Non-pigmented ciliary epithelial cell (primary cell): ENCODE measurements at regions not wholly inside any gene's neighbourhood (a gene's known extent, or its start where the extent isn't known, plus 50 kb on each side); places are given as distances from the start of the nearest gene placed in this dataset.
"Not testable (repeated sequence)": the region's sequence is repeated elsewhere in the genome, so short reads cannot be mapped to it uniquely, and the experiment has no call there.

ENCODE experiments used
- DNase-seq: peaks from one replicate; pipeline ENCODE4 v3.0.0-alpha.2; 2010; ENCODE audit warnings: low read depth

DNA sequence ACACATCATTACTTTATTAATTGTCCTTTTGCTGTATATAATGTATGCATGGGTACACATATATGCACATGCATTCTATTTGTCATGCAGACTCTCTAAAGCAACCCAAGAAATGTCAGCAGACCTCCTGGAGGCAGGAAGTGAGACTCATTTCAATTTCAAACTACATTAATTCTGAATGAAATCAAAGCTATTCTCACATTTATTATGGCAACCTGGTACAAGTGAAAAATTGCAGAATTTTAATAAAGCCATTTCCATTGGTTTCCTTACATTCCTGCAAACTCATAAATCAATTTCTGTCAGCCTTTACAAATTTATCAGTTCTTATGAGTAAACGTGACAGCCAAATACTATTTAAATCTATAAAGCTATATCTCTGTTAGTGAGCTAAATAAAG lies 430.4 kb upstream of the NUDT12 start:
- DNase-seq, result no peak

DNA sequence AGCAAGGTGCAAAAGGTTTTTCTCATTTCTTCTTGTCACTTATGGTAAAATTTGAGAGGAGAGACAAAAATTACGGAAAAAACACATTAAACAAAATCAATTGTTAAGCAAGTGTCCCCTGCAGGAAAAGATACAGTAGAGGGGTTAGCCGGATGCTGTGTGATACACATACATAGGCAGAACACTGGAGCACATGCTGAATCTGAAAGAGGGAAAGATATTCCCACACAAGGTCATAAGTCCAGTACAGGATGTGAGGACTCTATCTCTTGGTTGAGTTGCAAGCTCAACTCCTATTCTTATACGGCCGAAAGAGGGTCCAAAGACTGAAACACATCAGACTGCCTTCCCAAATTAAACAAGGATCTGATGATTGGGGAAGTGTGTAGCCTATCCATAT lies 427.5 kb upstream of the NUDT12 start:
- DNase-seq, result no peak

DNA sequence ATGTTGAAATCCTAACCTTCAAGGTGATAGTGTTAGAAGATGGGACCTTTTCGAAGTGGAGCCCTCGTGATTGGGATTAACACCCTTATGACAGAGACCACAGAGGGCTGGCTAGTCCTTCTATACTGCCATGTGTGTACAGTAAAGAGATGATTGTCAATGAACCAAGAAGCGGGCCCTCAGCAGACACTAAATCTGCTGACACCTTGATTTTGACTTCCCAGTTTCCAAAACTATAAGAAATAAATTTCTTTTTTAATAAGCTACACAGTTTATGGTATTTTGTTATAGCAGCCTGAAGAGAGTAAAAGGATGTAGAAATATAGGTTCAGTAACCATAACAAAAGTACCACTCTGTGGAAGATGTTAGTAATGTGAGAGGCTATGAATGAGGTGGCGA lies 419.0 kb upstream of the NUDT12 start:
- DNase-seq, result no peak

DNA sequence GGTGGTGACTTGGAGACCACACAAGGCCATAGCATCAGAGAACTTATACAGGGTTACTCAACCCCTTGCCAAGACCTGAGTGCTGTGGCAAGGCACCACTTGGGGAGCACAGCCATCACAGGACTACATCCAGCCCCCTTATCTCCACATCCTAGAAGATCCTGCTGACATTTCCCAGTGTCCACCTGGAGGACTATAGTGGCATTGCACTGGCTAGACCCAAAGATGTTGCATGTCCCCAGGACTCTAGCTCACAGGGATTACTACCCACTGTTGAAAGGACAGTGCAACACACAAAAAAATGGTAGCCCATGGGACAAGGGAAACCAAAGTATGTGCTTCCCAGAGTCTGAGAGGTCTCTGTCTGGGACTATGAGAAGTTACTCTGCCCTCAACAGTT lies 411.1 kb upstream of the NUDT12 start:
- DNase-seq, result no peak

DNA sequence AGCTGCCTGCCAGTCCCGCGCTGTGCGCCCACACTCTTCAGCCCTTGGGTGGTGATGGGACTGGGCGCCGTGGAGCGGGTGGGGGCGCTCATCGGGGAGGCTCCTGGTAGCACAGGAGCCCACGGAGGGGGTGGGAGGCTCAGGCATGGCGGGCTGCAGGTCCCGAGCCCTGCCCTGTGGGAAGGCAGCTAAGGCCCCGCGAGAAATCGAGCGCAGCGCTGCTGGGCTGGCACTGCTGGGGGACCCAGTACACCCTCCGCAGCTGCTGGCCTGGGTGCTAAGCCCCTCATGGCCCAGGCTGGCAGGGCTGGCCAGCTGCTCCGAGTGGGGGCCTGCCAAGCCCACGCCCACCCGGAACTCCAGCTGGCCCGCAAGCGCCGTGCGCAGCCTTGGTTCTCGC lies 403.7 kb upstream of the NUDT12 start:
- DNase-seq, result not testable (repeated sequence)

DNA sequence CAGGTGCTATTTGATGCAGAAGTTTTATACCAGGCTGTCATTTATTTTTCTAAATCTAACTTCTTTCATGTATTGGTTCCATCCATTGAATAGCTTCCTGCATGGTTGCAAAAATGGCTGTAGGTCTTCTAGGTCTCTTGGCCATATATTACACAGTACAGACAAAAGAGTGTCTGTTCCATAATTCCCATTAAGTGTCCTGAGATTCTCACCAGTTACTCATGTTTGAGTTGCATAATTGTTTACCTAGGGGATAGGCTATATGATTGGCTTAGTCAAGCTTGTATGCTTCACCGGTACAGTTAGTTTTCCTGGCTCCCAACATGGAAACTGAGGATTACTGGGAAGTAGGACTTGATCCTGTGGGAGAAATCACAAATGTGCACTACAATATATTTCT lies 399.4 kb upstream of the NUDT12 start:
- no peak for DNase-seq

DNA sequence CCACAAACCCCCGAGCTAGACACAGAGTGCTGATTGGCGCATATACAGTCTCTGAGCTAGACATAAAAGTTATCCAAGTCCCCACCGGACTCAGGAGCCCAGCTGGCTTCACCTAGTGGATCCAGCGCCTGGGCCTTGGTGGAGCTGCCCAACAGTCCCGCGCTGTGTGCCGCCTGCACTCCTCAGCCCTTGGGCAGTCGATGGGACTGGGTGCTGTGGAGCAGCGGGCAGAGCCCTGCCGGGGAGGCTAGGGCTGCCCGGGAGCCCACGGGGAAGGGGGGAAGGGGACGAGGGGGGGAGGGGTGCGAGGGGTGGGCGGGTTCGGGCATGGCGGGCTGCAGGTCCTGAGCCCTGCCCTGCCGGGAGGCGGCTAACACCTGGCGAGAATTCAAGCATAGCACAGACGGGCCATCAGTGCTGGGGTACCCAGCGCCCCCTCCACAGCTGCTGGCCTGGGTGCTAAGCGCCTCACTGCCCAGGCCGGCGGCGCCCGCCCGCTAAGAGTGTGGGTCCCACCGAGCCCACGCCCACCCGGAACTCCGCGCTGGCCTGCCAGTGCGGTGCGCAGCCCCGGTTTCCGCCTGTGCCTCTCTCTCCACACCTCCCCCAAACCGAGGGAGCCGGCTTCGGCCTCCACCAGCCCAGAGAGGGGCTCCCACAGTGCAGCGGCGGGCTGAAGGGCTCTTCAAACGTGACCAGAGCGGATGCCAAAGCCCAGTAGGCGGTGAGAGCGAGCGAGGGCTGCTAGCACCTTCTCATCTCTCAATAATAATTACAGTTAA lies 391.2 kb upstream of the NUDT12 start:
- DNase-seq, result no peak

DNA sequence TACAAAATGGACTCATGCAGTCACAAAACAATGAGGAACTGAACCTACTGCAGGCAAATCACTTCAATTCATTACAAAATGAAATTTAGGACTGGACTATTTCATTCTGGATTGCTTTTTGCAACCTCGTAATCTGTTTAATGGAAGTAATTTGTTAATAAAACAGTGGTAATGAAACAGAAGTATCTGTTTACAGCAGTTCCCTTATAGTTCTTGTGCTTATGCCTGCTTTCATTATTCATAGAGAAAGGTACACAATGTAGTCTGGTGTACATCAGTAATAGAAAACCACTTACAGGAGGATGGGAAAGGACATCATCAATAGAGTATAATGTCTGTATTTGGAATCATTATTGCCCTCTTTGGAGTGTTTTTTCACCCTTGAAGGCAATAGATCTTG lies 389.2 kb upstream of the NUDT12 start:
- DNase-seq, result no peak

DNA sequence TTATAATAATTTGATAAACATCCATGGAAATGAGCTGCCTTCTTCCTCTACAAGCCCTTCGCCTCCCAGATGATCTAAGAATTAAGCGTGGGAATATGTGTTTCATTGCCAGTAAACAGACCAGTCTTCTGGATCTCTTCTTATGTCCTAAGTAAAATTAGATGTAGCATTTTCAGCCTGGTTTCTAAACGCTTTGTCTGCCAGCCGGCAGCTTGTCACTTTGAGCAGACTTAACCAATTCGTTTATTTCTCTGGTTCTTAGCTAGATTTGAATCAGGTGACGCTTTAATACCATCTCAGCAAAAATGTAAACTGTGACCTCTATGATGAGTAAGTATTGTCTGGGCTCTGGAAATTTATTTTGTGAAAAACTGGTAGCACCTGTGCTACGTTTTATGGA lies 380.6 kb upstream of the NUDT12 start:
- no peak for DNase-seq

DNA sequence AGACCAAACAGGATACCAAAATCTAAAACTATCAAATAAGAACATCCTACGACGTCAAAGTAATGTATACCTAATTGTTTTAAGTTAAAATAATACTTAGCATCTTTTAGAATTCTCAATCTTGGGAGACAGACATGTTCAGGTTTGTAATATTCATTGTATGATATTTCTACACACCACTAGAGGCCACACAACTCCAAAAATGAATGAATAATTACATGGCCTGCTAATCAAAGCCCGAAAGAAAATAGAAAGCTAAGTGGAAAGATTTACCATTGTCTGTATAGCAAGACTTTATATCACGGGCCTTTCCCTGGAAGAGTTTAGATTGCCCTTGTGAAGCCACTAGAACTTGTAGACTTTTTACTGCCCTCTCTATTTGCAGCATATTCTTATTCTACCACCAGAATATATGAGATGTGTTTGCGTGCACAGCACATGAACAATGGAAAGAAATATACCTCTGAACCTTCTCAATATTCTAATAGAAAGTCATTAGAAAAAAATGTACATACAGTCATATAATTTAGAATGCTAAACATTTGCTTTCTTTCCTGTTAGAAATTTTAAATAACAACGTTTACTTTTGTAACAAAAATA lies 380.1 kb upstream of the NUDT12 start:
- DNase-seq, result no peak

DNA sequence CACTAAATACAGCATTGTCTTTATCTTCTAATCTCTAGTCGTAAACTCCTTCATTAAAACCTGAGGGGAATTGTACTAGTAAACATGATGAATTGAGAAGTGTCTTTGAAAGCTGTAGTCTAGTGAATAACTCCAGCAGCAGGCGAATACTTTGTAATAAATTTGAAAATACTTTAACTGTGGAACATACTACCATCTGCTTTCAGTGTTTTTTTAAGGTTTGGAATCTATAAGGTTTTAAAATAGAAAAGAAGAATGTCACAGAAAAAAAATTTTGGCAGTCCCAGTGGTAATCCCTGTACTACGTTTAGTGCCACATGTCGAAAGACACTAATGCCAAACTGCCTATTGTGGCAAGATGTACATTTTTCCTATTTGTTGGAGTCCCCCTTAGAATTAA lies 379.0 kb upstream of the NUDT12 start:
- DNase-seq, result no peak

DNA sequence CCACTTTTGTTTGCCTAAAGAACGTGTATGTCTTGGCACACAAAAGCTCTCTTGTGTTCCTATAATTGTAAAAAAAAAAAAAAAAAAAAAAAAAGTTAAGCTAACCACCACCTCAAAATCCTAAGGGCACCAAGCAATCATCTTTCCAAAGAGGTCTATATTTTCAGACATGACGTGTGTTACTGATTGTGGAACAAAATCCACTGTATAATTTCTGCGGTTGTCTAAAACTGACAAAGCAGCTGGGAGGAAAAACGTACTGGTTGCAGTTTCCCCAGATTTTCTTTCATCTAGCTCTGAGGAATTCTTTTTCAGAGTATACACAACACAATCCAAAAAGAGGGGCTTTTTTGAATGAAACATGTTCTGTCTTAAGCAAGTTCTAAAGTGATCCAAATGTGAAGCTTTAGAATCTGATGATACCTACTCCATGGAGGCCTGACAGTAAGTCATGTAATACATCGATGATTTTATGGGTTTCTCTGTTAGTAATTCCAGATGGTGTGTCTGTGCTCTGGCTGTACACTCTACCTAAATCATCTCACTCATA lies 375.6 kb upstream of the NUDT12 start:
- DNase-seq, result no peak

DNA sequence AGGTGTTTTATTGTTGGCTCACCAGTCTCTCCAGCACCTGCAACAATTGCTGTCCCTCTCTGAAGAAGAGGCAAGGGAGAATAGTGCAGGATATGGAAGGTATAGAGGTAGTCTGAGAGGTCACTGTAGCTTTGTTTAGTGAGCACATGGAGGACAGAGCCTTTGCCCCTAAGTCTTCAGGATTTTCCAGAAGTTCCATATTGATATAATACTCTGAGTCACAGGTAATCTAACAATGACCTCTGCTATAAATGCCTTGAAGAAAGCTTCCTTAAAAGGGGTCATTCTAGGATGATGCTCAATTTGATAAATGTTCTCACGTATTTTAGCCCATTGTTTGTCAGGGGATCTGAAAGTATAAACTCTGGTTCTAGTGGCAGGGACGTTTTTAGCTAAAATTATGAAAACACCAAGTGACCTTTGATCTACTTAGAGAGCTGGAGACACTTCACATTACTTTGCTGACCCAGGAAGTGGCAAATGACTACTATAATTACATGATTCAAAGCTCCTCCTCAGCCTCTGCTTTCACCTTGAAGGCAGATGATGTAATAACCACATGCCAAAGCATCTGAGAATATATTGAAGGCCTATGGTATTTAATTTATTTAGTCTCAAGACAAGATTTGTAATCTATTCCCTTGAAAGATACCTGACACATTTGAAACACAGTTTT lies 366.9 kb upstream of the NUDT12 start:
- no peak for DNase-seq

DNA sequence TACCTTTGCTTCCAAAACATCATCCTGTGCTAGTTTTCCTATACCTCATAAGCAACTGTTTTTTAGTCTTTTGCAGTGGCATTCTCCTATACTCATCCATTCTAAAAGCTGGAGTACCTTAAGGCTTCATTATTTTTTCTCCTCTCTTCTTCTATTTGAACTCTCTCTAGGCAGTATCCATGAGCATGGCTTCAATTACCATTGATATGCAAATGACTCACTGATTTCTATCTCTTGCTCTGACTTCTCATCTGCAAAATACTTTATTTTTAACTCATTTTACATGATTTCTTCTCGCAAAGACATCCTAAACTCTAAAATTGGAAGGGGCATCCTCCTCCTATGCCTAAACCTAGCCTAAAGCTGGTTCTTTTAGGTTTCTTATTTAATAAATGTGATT lies 365.1 kb upstream of the NUDT12 start:
- no peak for DNase-seq

DNA sequence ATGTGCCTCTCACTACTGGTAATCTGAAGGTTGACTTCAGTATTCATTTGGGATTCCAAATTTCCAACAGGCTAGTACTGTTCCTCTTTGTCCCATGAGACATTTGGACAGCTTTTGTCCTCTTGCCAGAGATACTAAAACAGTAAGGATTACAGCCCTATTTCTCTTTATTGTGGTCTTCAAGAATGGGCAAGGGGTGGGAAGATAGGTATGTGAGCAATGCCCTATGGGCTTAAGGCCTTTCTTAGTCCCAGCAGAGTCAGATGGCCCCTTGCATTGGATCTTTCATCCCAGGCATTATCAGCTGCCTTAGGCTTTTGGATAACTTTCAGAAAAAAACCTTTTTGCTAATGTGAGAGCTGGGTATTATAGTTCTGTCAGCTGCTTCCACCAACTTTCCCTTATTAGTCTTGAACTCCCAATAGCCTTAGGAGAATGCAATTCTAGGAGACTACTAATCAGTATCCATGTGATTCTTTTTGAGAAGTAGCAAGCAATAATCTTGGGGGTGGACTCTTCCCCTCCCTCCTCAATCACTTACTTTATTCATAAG lies 361.1 kb upstream of the NUDT12 start:
- no peak for DNase-seq

DNA sequence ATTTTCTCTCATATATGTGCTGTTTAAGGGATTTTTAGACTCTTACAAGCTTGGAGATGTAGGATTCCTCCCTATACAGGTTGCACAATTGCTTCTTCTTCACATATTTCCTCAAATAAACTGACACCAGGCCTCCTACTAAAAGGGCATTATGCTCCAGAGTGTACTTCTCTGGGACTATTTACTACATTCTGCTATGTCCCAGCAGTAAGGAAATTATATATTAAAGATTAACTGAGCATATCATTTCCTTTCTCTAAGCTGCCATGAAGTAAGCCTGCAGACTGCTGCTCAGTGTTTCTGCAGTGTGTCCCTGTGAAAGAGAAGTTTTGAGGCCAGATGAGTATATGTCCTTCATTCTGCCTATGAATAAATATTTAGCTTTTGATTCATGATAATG lies 356.9 kb upstream of the NUDT12 start:
- no peak for DNase-seq

DNA sequence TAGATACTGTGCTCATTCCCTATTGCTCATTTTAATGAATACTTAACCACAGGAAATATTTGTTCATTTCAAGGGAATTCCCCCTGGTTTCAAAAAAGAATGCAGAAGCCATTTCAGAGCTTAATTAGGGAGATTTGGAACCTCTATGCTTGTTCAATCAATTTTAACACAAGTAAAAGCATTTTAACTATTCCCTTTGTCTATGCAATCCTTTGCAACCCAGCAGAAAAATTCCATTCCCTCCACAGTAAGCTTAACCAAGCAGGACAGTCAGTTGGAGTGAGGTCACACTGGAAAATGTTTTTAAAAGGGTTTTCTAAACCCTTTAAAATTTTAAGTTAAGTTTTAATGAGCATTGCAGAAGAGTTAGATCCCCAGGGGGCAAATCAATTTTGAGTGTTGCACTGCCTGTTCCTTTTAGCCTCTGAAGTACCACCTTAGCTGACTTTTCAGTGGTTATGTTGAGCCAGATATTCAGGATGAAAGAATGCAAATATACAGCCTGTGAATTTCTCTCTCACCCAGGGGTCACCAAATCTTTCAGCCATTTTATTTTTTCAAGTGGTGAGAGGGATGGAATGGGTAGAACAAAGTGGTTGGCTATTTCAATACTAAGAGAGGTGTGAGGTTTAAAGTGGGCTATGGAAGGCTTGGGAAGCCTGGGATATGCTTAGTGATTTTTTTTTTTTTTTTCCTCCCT lies 356.2 kb upstream of the NUDT12 start:
- no peak for DNase-seq

DNA sequence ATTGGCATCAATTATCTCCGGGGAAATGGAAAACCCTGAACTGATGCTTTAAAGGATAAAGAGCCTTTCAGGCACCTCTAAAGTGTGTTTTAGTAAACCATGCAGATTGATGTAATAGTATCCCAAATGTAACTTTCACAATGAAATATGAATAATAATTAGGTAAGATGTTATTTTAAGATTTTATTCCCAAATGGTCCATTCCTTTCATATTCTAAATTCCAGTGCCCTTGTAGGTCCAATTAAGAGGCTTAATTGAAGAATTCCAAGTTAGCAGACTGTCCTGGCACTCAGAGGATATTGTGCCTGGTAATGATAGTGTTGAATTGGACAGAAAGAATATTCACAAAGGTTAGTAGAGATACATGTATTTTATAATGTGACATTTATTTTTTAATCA lies 352.5 kb upstream of the NUDT12 start:
- no peak for DNase-seq

DNA sequence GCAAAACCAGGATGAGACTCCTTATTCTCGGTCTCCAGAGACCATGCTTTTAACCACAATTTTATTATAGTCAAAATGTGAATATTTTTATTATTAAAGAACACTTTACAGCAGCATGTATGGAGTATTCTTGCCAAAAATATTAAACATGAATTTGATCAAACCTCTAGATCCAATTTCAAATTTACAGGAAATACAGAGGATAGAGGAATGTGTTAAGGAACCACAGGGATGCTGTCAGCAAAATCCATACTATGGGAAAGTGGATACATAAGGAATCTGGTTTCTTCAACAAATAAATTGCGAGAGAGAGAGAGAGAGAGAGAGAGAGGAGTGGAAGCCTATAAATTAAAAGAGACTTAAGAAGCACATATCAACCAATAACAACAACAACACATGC lies 348.2 kb upstream of the NUDT12 start:
- DNase-seq, result no peak

DNA sequence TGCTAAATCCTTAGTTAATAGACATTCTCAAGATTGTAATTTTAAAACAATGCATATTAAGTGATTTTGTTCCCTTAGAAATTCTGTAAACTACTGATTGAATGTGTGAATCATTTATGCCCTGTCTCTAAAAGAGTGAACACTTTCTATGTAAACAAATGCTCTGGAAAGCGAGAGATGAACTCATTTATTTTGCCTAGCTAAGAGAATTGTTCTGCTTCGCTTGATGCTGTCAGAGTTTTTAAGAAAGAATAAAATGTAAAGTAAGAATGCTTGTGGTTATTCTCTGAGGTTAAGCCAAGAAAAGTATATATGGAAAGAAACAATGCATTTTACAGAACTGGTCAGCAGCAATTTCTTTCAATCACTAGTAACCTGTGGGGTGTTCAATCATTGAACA lies 347.4 kb upstream of the NUDT12 start:
- DNase-seq, result peak; percentile 35

DNA sequence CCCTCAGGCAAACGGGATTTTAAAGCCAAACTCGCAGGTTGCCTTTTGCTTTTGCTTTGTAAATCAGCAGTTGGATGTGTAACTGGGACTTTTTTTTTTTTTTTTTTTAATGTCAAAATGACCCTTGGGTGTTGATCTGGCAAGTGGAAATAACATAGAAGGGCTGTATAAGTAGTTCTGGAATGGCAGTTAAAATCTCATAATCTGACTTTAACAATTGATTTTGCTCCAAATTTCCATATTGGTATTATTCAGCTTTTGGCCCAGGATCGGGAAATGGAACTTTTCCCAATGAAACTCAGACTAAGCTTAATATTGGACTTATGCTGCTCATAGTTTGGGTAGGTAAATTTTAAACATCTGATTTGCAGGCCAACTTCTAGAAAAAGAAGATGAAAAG lies 346.8 kb upstream of the NUDT12 start:
- DNase-seq, result no peak

DNA sequence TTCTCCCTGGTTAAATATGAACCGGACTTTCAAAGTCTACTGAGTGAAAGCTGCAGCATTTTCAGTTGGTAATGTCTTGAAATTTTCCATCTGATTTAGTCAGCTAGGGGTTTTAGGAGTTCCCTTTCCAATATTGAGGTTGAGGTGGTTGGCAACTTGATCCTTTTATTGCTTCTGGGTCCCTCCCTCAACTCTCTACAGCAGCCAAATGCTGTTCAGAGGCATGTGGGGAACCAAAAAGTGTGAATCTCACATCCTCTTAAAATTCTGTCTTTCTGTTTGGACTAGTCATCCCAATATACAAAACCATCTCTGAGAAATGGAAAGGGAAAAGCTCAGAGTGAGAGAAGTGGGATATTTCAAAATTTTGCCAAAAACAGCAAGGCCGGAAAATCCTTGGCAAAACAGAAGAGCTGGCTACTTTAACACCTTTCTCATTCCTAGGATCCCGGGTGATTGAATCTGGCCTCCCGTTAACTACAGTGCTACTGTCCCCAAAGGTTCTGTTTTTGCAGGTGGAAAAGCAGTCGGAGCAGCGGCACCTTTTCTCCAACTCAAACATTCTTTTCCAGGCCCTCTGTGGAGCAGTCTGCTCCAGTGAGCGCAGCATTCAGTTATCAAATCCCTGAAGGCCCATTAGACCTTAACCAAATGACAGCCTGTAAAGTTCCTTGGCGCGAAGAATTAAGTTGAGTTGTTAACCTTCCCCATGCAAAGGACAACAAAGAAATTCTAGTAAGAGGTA lies 345.9 kb upstream of the NUDT12 start:
- no peak for DNase-seq
